Peyer's patch (tissue), 4 donors: ENCODE measurements at regions not wholly inside any gene's neighbourhood (a gene's known extent, or its start where the extent isn't known, plus 50 kb on each side); places are given as distances from the start of the nearest gene placed in this dataset.
"Not testable (repeated sequence)": the region's sequence is repeated elsewhere in the genome, so short reads cannot be mapped to it uniquely, and the experiment has no call there.

Source experiments
- DNase-seq, 3 donors: peaks; one replicate each; pipeline ENCODE4 v3.0.0-alpha.2; 2017 to 2019
- H3K27ac ChIP-seq, 4 donors: fragments of 200-600 bp; sonication (generic); one replicate each; pipeline ENCODE4 v1.5.1; 2016 to 2019
- H3K27me3 ChIP-seq, 2 donors: fragments of 200-600 bp; sonication (generic); one replicate each; pipeline ENCODE4 v1.5.1; 2019
- H3K36me3 ChIP-seq, 3 donors: fragments of 200-600 bp; sonication (generic); one replicate each; pipeline ENCODE4 v1.5.1; 2016 to 2019
- H3K4me1 ChIP-seq, 4 donors: fragments of 200-600 bp; sonication (generic); one replicate each; pipeline ENCODE4 v1.5.1; 2016 to 2019
- H3K4me3 ChIP-seq, 4 donors: fragments of 200-600 bp; sonication (generic); 1 replicate in 3 of 4; 2 replicates in 1 of 4; pipeline ENCODE4 v1.5.1; 2016 to 2019; ENCODE audit warnings: mild to moderate bottlenecking in 1 of 4
- H3K9me3 ChIP-seq, 4 donors: fragments of 200-600 bp; sonication (generic); one replicate each; pipeline ENCODE4 v1.5.1; 2016 to 2019; ENCODE audit warnings: mild to moderate bottlenecking in 1 of 4
- POLR2A ChIP-seq, 2 donors: fragments of 450-650 bp; IDR thresholded peaks; one replicate each; pipeline ENCODE4 v1.5.1; 2017; ENCODE audit warnings: antibody characterized with exemption in 2 of 2, mild to moderate bottlenecking in 2 of 2, moderate library complexity in 2 of 2
- TF ChIP-seq, protein P1 (sequence below), 6 experiments: fragments of 450-650 bp in 4 of 6; fragments of 200-600 bp in 2 of 6; sonication (generic) in 1 of 6; IDR thresholded peaks; one replicate each; pipeline ENCODE4 v1.5.1; 2017 to 2019; ENCODE audit warnings: antibody characterized with exemption in 6 of 6, mild to moderate bottlenecking in 3 of 6, moderate library complexity in 1 of 6

DNA sequence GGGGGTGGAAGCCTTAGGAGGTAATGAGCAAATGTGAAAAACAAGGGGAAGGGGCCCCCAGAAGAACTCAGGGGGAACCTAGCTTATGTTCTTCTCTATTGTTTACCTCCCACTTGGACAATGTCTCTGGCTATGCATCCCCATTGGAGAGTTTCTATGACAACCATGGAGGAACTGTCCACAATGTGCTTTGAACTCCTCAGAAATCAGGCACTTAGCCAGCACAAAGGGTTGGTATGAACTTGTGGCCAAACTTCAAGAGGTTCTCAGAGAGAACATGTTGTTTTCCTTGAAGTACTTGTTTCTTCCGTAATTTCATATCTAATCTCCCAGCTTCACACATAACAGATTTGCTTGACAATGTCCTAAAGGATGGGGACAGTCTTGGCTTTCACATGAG lies 202.8 kb upstream of the PELI2 start:
- Histone ChIP-seq H3K36me3 (no peaks in the 10 kb centered on the region), H3K4me3 (no peak overlapping the region), H3K4me1 (no peaks in the 10 kb centered on the region), H3K27me3 (no peaks in the 10 kb centered on the region), H3K9me3 (no peaks in the 10 kb centered on the region), H3K27ac (peak overlapping the region in 1 of 4 donors; percentile 18)
- TF ChIP-seq POLR2A (IDR thresholded peaks at IDR 0.05), result no peak
- TF ChIP-seq, protein P1, sequence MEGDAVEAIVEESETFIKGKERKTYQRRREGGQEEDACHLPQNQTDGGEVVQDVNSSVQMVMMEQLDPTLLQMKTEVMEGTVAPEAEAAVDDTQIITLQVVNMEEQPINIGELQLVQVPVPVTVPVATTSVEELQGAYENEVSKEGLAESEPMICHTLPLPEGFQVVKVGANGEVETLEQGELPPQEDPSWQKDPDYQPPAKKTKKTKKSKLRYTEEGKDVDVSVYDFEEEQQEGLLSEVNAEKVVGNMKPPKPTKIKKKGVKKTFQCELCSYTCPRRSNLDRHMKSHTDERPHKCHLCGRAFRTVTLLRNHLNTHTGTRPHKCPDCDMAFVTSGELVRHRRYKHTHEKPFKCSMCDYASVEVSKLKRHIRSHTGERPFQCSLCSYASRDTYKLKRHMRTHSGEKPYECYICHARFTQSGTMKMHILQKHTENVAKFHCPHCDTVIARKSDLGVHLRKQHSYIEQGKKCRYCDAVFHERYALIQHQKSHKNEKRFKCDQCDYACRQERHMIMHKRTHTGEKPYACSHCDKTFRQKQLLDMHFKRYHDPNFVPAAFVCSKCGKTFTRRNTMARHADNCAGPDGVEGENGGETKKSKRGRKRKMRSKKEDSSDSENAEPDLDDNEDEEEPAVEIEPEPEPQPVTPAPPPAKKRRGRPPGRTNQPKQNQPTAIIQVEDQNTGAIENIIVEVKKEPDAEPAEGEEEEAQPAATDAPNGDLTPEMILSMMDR (IDR thresholded peaks at IDR 0.05), result no peak
- no peak for DNase-seq

DNA sequence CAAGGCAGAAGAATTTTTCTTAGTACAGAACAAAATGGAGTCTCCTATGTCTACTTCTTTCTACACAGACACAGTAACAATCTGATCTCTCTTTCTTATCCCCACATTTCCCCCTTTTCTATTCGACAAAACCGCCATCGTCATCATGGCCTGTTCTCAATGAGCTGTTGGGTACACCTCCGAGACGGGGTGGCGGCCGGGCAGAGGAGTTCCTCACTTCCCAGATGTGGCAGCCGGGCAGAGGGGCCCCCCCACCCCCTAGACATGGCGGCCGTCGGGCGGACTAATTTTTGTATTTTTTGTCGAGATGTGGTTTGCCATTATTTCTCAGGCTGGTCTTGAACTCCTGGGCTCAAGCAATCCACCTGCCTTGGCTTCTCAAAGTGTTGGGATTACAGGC lies 198.4 kb upstream of the PELI2 start:
- H3K27ac ChIP-seq, H3K4me3 ChIP-seq, H3K27me3 ChIP-seq, DNase-seq, H3K9me3 ChIP-seq, H3K36me3 ChIP-seq, H3K4me1 ChIP-seq: not testable (repeated sequence)

DNA sequence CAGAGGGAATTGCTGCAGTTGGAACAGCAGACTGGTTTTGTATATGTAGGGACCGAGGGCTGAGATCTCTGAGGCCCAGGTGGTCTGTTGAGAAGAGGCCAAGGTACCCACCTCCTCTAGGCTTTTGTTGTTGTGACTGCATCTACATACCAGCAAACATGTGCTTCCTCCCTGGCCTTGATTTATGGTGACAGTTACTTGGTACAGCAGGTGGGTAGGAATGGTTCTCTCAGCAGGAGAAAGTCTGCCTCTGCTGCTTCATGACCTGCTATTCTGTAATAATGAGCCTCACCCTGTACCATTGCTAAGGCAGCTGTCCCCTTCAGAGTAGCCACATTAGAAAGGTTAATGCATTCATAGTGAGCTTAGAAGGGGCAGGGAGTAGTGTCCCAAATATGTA lies 196.7 kb upstream of the PELI2 start:
- Histone ChIP-seq H3K27me3 (no peaks in the 10 kb centered on the region), H3K27ac (no peak overlapping the region), H3K4me3 (no peak overlapping the region), H3K9me3 (no peaks in the 10 kb centered on the region), H3K36me3 (no peaks in the 10 kb centered on the region), H3K4me1 (no peaks in the 10 kb centered on the region)
- TF ChIP-seq, protein P1 (IDR thresholded peaks at IDR 0.05), result no peak
- TF ChIP-seq POLR2A (IDR thresholded peaks at IDR 0.05), result no peak
- no peak for DNase-seq

DNA sequence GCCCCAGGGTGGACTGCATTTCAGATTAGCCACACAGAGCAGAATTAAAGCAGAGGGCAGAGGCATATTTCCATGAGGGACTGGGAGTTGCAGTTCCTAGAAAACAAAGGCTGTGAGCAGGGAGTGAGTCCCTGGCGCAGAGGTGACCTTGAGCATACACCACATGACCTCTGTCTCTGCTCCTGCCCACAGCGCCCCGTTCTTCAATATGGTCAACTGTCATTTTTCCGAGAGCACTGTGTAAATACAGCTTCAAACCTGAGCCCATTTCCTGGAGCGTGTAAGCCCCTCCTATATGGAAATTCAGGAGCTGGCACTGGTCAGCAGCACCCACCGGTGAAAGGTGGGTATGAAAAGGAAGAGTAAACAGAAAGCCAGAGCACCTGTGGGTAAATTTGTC lies 192.2 kb upstream of the PELI2 start:
- Histone ChIP-seq H3K27me3 (no peaks in the 10 kb centered on the region), H3K4me1 (peaks cover 0 to 5% (median 0%) of the 10 kb centered on the region in 4 donors), H3K4me3 (no peak overlapping the region), H3K36me3 (no peaks in the 10 kb centered on the region), H3K27ac (no peak overlapping the region), H3K9me3 (no peaks in the 10 kb centered on the region)
- TF ChIP-seq, protein P1 (IDR thresholded peaks at IDR 0.05), result no peak
- TF ChIP-seq POLR2A (IDR thresholded peaks at IDR 0.05), result no peak
- DNase-seq, result no peak

DNA sequence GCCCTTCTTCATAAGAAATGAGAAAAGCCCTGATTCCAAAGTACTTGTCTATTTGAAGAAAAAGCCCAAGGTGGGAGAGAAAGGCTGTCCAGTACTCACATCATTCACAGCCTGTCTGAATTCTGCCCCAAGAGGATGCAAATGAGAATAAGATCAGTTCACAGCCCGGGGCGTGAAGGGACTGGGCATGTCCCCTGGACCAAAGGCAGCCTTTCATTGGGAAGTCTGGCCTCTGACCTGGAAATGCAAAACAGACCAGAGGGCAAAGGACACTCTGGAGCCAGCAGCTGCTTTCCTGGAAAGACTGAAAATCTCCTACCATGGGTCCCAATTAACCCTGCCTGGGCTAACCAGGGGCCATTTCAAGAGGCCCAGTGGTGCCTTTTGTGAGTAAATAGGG lies 191.2 kb upstream of the PELI2 start:
- Histone ChIP-seq H3K9me3 (no peaks in the 10 kb centered on the region), H3K27me3 (no peaks in the 10 kb centered on the region), H3K4me1 (peaks cover 0 to 5% (median 0%) of the 10 kb centered on the region in 4 donors), H3K36me3 (no peaks in the 10 kb centered on the region), H3K4me3 (no peak overlapping the region), H3K27ac (no peak overlapping the region)
- DNase-seq, result peak in 1 of 3 donors; percentile 53
- TF ChIP-seq, protein P1 (IDR thresholded peaks at IDR 0.05), result no peak
- no peak for TF ChIP-seq POLR2A (IDR thresholded peaks at IDR 0.05)

DNA sequence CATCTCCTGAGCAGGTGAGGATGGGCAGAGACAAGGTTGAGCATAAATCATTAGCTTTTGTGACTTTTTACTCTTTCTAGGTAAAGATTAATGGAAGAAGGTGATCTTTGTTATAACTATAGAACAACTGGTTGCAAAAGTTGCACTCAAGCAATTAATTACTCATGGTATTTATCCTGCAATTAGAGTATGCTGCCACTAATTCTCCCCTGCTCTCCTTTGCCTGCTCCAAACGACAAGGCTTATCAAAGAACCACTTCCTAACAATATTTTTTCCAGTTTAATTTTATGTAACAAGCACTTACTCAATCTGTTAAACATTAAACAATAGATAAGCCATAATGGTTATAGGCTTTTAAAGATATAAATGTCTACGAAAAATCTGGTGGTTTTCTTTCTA lies 189.9 kb upstream of the PELI2 start:
- DNase-seq, result no peak
- Histone ChIP-seq H3K27me3 (no peaks in the 10 kb centered on the region), H3K9me3 (no peaks in the 10 kb centered on the region), H3K27ac (peak overlapping the region in 1 of 4 donors; percentile 46), H3K4me1 (peaks cover 0 to 5% (median 0%) of the 10 kb centered on the region in 4 donors), H3K4me3 (no peak overlapping the region), H3K36me3 (no peaks in the 10 kb centered on the region)
- TF ChIP-seq, protein P1 (IDR thresholded peaks at IDR 0.05), result peak in 2 of 6 experiments; percentile 24 to 27
- TF ChIP-seq POLR2A (IDR thresholded peaks at IDR 0.05), result no peak
